ENCODE measurements at regions not wholly inside any gene's neighbourhood (a gene's known extent, or its start where the extent isn't known, plus 50 kb on each side); places are given as distances from the start of the nearest gene placed in this dataset.

GRCh38 chr18:1983746-1984515 lies 587.4 kb downstream of the METTL4 start:
- Mint-ChIP-seq H3K9me3 (peaks cover 0 to 6% of the 10 kb centered on the region in 2 donors), H3K27me3 (no peaks in the 10 kb centered on the region), H3K4me1 (ENCODE audit: low read depth in 2 of 2) (no peaks in the 10 kb centered on the region), H3K27ac (no peak overlapping the region), H3K36me3 (ENCODE audit: insufficient read depth) (no peaks in the 10 kb centered on the region), H3K4me3 (no peak overlapping the region)
- no peak for ATAC-seq (replicated peaks)
- no peak for DNase-seq

GRCh38 chr18:1993866-1994265 lies 577.4 kb downstream of the METTL4 start:
- Mint-ChIP-seq H3K27me3 (no peaks in the 10 kb centered on the region), H3K9me3 (no peaks in the 10 kb centered on the region), H3K36me3 (ENCODE audit: insufficient read depth) (no peaks in the 10 kb centered on the region), H3K4me1 (ENCODE audit: low read depth in 2 of 2) (no peaks in the 10 kb centered on the region), H3K27ac (no peak overlapping the region), H3K4me3 (no peak overlapping the region)
- ATAC-seq (replicated peaks) = no peak
- no peak for DNase-seq

- H3K27me3 Mint-ChIP-seq = no peaks in the 10 kb centered on the region
- no peaks in the 10 kb centered on the region for H3K36me3 Mint-ChIP-seq (ENCODE audit: insufficient read depth)
- DNase-seq = no peak
- no peak overlapping the region for H3K27ac Mint-ChIP-seq
- H3K4me1 Mint-ChIP-seq (ENCODE audit: low read depth in 2 of 2) = no peaks in the 10 kb centered on the region
- ATAC-seq (replicated peaks) = no peak
- no peak overlapping the region for H3K4me3 Mint-ChIP-seq
- H3K9me3 Mint-ChIP-seq = peaks cover 0 to 1% of the 10 kb centered on the region in 2 donors
Measured at GRCh38 chr18:1994471-1994870, 576.8 kb downstream of the METTL4 start.

- Mint-ChIP-seq H3K9me3 (peaks cover 0 to 8% of the 10 kb centered on the region in 2 donors), H3K4me3 (no peak overlapping the region), H3K27me3 (no peaks in the 10 kb centered on the region), H3K4me1 (ENCODE audit: low read depth in 2 of 2) (no peaks in the 10 kb centered on the region), H3K27ac (no peak overlapping the region), H3K36me3 (ENCODE audit: insufficient read depth) (no peaks in the 10 kb centered on the region)
- DNase-seq = no peak
- ATAC-seq (replicated peaks) = no peak
Measured at GRCh38 chr18:1995041-1995612, 576.2 kb downstream of the METTL4 start.

GRCh38 chr18:1998121-1998520 lies 573.2 kb downstream of the METTL4 start:
- H3K36me3 Mint-ChIP-seq (ENCODE audit: insufficient read depth) = no peaks in the 10 kb centered on the region
- H3K4me1 Mint-ChIP-seq (ENCODE audit: low read depth in 2 of 2) = no peaks in the 10 kb centered on the region
- peaks cover 2 to 8% of the 10 kb centered on the region in 2 donors for H3K9me3 Mint-ChIP-seq
- DNase-seq (no peak), ATAC-seq (replicated peaks) (no peak)
- no peaks in the 10 kb centered on the region for H3K27me3 Mint-ChIP-seq
- H3K27ac Mint-ChIP-seq = no peak overlapping the region
- H3K4me3 Mint-ChIP-seq = no peak overlapping the region

- DNase-seq = no peak
- Mint-ChIP-seq H3K9me3 (peaks cover 2 to 8% of the 10 kb centered on the region in 2 donors), H3K4me3 (no peak overlapping the region), H3K4me1 (ENCODE audit: low read depth in 2 of 2) (no peaks in the 10 kb centered on the region), H3K36me3 (ENCODE audit: insufficient read depth) (no peaks in the 10 kb centered on the region), H3K27ac (no peak overlapping the region), H3K27me3 (no peaks in the 10 kb centered on the region)
- ATAC-seq (replicated peaks) = no peak
Measured at GRCh38 chr18:1999387-1999786, 571.9 kb downstream of the METTL4 start.

GRCh38 chr18:2002151-2002550 lies 569.2 kb downstream of the METTL4 start:
- no peaks in the 10 kb centered on the region for H3K4me1 Mint-ChIP-seq (ENCODE audit: low read depth in 2 of 2)
- no peak overlapping the region for H3K27ac Mint-ChIP-seq
- no peak overlapping the region for H3K4me3 Mint-ChIP-seq
- H3K36me3 Mint-ChIP-seq (ENCODE audit: insufficient read depth) = no peaks in the 10 kb centered on the region
- no peaks in the 10 kb centered on the region for H3K27me3 Mint-ChIP-seq
- H3K9me3 Mint-ChIP-seq = peaks cover 2 to 8% of the 10 kb centered on the region in 2 donors
- ATAC-seq (replicated peaks) = no peak
- no peak for DNase-seq

GRCh38 chr18:2002604-2003003 lies 568.7 kb downstream of the METTL4 start:
- Mint-ChIP-seq H3K4me3 (no peak overlapping the region), H3K27ac (no peak overlapping the region), H3K9me3 (peaks cover 2 to 8% of the 10 kb centered on the region in 2 donors), H3K4me1 (ENCODE audit: low read depth in 2 of 2) (no peaks in the 10 kb centered on the region), H3K27me3 (no peaks in the 10 kb centered on the region), H3K36me3 (ENCODE audit: insufficient read depth) (no peaks in the 10 kb centered on the region)
- DNase-seq (no peak), ATAC-seq (replicated peaks) (no peak)

GRCh38 chr18:2009942-2010697 lies 561.2 kb downstream of the METTL4 start:
- Mint-ChIP-seq H3K9me3 (peaks cover 0 to 1% of the 10 kb centered on the region in 2 donors), H3K27me3 (no peaks in the 10 kb centered on the region), H3K27ac (no peak overlapping the region), H3K4me3 (no peak overlapping the region), H3K4me1 (ENCODE audit: low read depth in 2 of 2) (no peaks in the 10 kb centered on the region), H3K36me3 (ENCODE audit: insufficient read depth) (no peaks in the 10 kb centered on the region)
- DNase-seq (no peak), ATAC-seq (replicated peaks) (no peak)

GRCh38 chr18:2027016-2027415 lies 544.3 kb downstream of the METTL4 start:
- ATAC-seq (replicated peaks) (no peak), DNase-seq (no peak)
- Mint-ChIP-seq H3K36me3 (ENCODE audit: insufficient read depth) (no peaks in the 10 kb centered on the region), H3K9me3 (no peaks in the 10 kb centered on the region), H3K27me3 (no peaks in the 10 kb centered on the region), H3K4me1 (ENCODE audit: low read depth in 2 of 2) (no peaks in the 10 kb centered on the region), H3K27ac (no peak overlapping the region), H3K4me3 (no peak overlapping the region)

- Mint-ChIP-seq H3K27ac (no peak overlapping the region), H3K9me3 (no peaks in the 10 kb centered on the region), H3K36me3 (ENCODE audit: insufficient read depth) (no peaks in the 10 kb centered on the region), H3K27me3 (no peaks in the 10 kb centered on the region), H3K4me1 (ENCODE audit: low read depth in 2 of 2) (no peaks in the 10 kb centered on the region), H3K4me3 (no peak overlapping the region)
- ATAC-seq (replicated peaks) = no peak
- DNase-seq = no peak
Measured at GRCh38 chr18:2027756-2028155, 543.5 kb downstream of the METTL4 start.

GRCh38 chr18:2028986-2029385 lies 542.3 kb downstream of the METTL4 start:
- DNase-seq (no peak), ATAC-seq (replicated peaks) (no peak)
- Mint-ChIP-seq H3K4me1 (ENCODE audit: low read depth in 2 of 2) (no peaks in the 10 kb centered on the region), H3K27ac (no peak overlapping the region), H3K27me3 (no peaks in the 10 kb centered on the region), H3K36me3 (ENCODE audit: insufficient read depth) (no peaks in the 10 kb centered on the region), H3K9me3 (no peaks in the 10 kb centered on the region), H3K4me3 (no peak overlapping the region)

GRCh38 chr18:2030647-2031046 lies 540.7 kb downstream of the METTL4 start:
- ATAC-seq (replicated peaks) (no peak), DNase-seq (no peak)
- no peak overlapping the region for H3K27ac Mint-ChIP-seq
- no peak overlapping the region for H3K4me3 Mint-ChIP-seq
- no peaks in the 10 kb centered on the region for H3K36me3 Mint-ChIP-seq (ENCODE audit: insufficient read depth)
- no peaks in the 10 kb centered on the region for H3K9me3 Mint-ChIP-seq
- H3K27me3 Mint-ChIP-seq = no peaks in the 10 kb centered on the region
- no peaks in the 10 kb centered on the region for H3K4me1 Mint-ChIP-seq (ENCODE audit: low read depth in 2 of 2)

GRCh38 chr18:2032036-2032435 lies 539.3 kb downstream of the METTL4 start:
- no peaks in the 10 kb centered on the region for H3K9me3 Mint-ChIP-seq
- no peaks in the 10 kb centered on the region for H3K36me3 Mint-ChIP-seq (ENCODE audit: insufficient read depth)
- ATAC-seq (replicated peaks) = no peak
- H3K27ac Mint-ChIP-seq = no peak overlapping the region
- no peak overlapping the region for H3K4me3 Mint-ChIP-seq
- no peaks in the 10 kb centered on the region for H3K4me1 Mint-ChIP-seq (ENCODE audit: low read depth in 2 of 2)
- DNase-seq = no peak
- H3K27me3 Mint-ChIP-seq = no peaks in the 10 kb centered on the region

Data from effector memory CD8-positive, alpha-beta T cell (primary cell).